BLaER1 (cell line): ENCODE measurements at regions not wholly inside any gene's neighbourhood (a gene's known extent, or its start where the extent isn't known, plus 50 kb on each side); places are given as distances from the start of the nearest gene placed in this dataset.

Experiments used
- H3K27ac ChIP-seq: shearing (Covaris generic); formaldehyde crosslinking; 2 replicates; pipeline ENCODE4 v1.8.1; 2022
- H3K27me3 ChIP-seq: shearing (Covaris generic); formaldehyde crosslinking; 2 replicates; pipeline ENCODE4 v1.8.1; 2022
- H3K36me3 ChIP-seq: shearing (Covaris generic); formaldehyde crosslinking; 2 replicates; pipeline ENCODE4 v1.8.1; 2022
- H3K4me1 ChIP-seq: shearing (Covaris generic); formaldehyde crosslinking; 2 replicates; pipeline ENCODE4 v1.8.1; 2022
- H3K4me2 ChIP-seq: shearing (Covaris generic); formaldehyde crosslinking; 2 replicates; pipeline ENCODE4 v1.8.1; 2022
- H3K4me3 ChIP-seq: shearing (Covaris generic); formaldehyde crosslinking; 2 replicates; pipeline ENCODE4 v1.8.1; 2022
- H3K9ac ChIP-seq: shearing (Covaris generic); formaldehyde crosslinking; 2 replicates; pipeline ENCODE4 v1.8.1; 2022
- H3K9me3 ChIP-seq: shearing (Covaris generic); formaldehyde crosslinking; 2 replicates; pipeline ENCODE4 v1.8.1; 2022
- H4K20me1 ChIP-seq: shearing (Covaris generic); formaldehyde crosslinking; 2 replicates; pipeline ENCODE4 v1.8.1; 2022
- Cebpa-rat ChIP-seq: shearing (Covaris generic); IDR thresholded peaks from 2 replicates; pipeline ENCODE4 v1.8.1; 2022

GRCh38 chr2:144234542-144234871 is 285.4 kb downstream of the ZEB2 start:
- no peak overlapping the region for H3K27ac ChIP-seq
- no peak overlapping the region for H3K4me3 ChIP-seq
- H3K9ac ChIP-seq = no peak overlapping the region
- no peak for TF ChIP-seq Cebpa-rat
- H3K36me3 ChIP-seq = no peaks in the 10 kb centered on the region
- H3K9me3 ChIP-seq = no peaks in the 10 kb centered on the region
- H3K27me3 ChIP-seq = no peaks in the 10 kb centered on the region
- H3K4me1 ChIP-seq = no peaks in the 10 kb centered on the region
- no peak overlapping the region for H3K4me2 ChIP-seq
- no peaks in the 10 kb centered on the region for H4K20me1 ChIP-seq

GRCh38 chr2:144233733-144234541 is 286.0 kb downstream of the ZEB2 start:
- Histone ChIP-seq H3K9me3 (no peaks in the 10 kb centered on the region), H3K27me3 (no peaks in the 10 kb centered on the region), H4K20me1 (no peaks in the 10 kb centered on the region), H3K36me3 (no peaks in the 10 kb centered on the region), H3K9ac (no peak overlapping the region), H3K27ac (no peak overlapping the region), H3K4me3 (no peak overlapping the region), H3K4me2 (no peak overlapping the region), H3K4me1 (no peaks in the 10 kb centered on the region)
- TF ChIP-seq Cebpa-rat = no peak

- H3K9ac ChIP-seq = no peak overlapping the region
- no peaks in the 10 kb centered on the region for H3K9me3 ChIP-seq
- H4K20me1 ChIP-seq = no peaks in the 10 kb centered on the region
- H3K27me3 ChIP-seq = no peaks in the 10 kb centered on the region
- H3K36me3 ChIP-seq = no peaks in the 10 kb centered on the region
- H3K4me3 ChIP-seq = no peak overlapping the region
- no peak for TF ChIP-seq Cebpa-rat
- H3K4me1 ChIP-seq = no peaks in the 10 kb centered on the region
- no peak overlapping the region for H3K4me2 ChIP-seq
- H3K27ac ChIP-seq = no peak overlapping the region
Observed at GRCh38 chr2:144233317-144233716, 286.6 kb downstream of the ZEB2 start.

- Histone ChIP-seq H3K27ac (no peak overlapping the region), H4K20me1 (no peaks in the 10 kb centered on the region), H3K9ac (no peak overlapping the region), H3K9me3 (no peaks in the 10 kb centered on the region), H3K27me3 (no peaks in the 10 kb centered on the region), H3K4me1 (no peaks in the 10 kb centered on the region), H3K36me3 (no peaks in the 10 kb centered on the region), H3K4me2 (no peak overlapping the region), H3K4me3 (no peak overlapping the region)
- no peak for TF ChIP-seq Cebpa-rat
Observed at GRCh38 chr2:144230448-144231085, 289.4 kb downstream of the ZEB2 start.

GRCh38 chr2:144230033-144230432 is 289.9 kb downstream of the ZEB2 start:
- no peaks in the 10 kb centered on the region for H3K4me1 ChIP-seq
- H3K4me2 ChIP-seq = no peak overlapping the region
- H4K20me1 ChIP-seq = no peaks in the 10 kb centered on the region
- H3K4me3 ChIP-seq = no peak overlapping the region
- no peaks in the 10 kb centered on the region for H3K36me3 ChIP-seq
- no peak for TF ChIP-seq Cebpa-rat
- no peak overlapping the region for H3K27ac ChIP-seq
- no peaks in the 10 kb centered on the region for H3K9me3 ChIP-seq
- no peaks in the 10 kb centered on the region for H3K27me3 ChIP-seq
- no peak overlapping the region for H3K9ac ChIP-seq

- H3K4me3 ChIP-seq = no peak overlapping the region
- no peak overlapping the region for H3K27ac ChIP-seq
- H3K27me3 ChIP-seq = no peaks in the 10 kb centered on the region
- H3K9ac ChIP-seq = no peak overlapping the region
- H4K20me1 ChIP-seq = no peaks in the 10 kb centered on the region
- no peak for TF ChIP-seq Cebpa-rat
- no peaks in the 10 kb centered on the region for H3K9me3 ChIP-seq
- H3K4me1 ChIP-seq = no peaks in the 10 kb centered on the region
- no peaks in the 10 kb centered on the region for H3K36me3 ChIP-seq
- H3K4me2 ChIP-seq = no peak overlapping the region
Observed at GRCh38 chr2:144229296-144229695, 290.6 kb downstream of the ZEB2 start.

- Histone ChIP-seq H3K4me3 (no peak overlapping the region), H3K36me3 (no peaks in the 10 kb centered on the region), H3K27ac (no peak overlapping the region), H3K4me2 (no peak overlapping the region), H3K4me1 (no peaks in the 10 kb centered on the region), H4K20me1 (no peaks in the 10 kb centered on the region), H3K27me3 (no peaks in the 10 kb centered on the region), H3K9ac (no peak overlapping the region), H3K9me3 (no peaks in the 10 kb centered on the region)
- no peak for TF ChIP-seq Cebpa-rat
Observed at GRCh38 chr2:144227427-144228105, 292.4 kb downstream of the ZEB2 start.

- H3K9me3 ChIP-seq = no peaks in the 10 kb centered on the region
- H3K4me2 ChIP-seq = no peak overlapping the region
- no peaks in the 10 kb centered on the region for H3K27me3 ChIP-seq
- TF ChIP-seq Cebpa-rat = no peak
- no peaks in the 10 kb centered on the region for H4K20me1 ChIP-seq
- H3K9ac ChIP-seq = no peak overlapping the region
- no peaks in the 10 kb centered on the region for H3K36me3 ChIP-seq
- H3K27ac ChIP-seq = no peak overlapping the region
- H3K4me3 ChIP-seq = no peak overlapping the region
- no peaks in the 10 kb centered on the region for H3K4me1 ChIP-seq
Observed at GRCh38 chr2:144225076-144225475, 294.8 kb downstream of the ZEB2 start.

GRCh38 chr2:144224472-144224871 is 295.4 kb downstream of the ZEB2 start:
- H3K36me3 ChIP-seq = no peaks in the 10 kb centered on the region
- no peak overlapping the region for H3K4me2 ChIP-seq
- no peaks in the 10 kb centered on the region for H4K20me1 ChIP-seq
- H3K4me3 ChIP-seq = no peak overlapping the region
- no peaks in the 10 kb centered on the region for H3K9me3 ChIP-seq
- no peak for TF ChIP-seq Cebpa-rat
- H3K27me3 ChIP-seq = no peaks in the 10 kb centered on the region
- H3K4me1 ChIP-seq = no peaks in the 10 kb centered on the region
- no peak overlapping the region for H3K9ac ChIP-seq
- H3K27ac ChIP-seq = no peak overlapping the region

GRCh38 chr2:144219979-144220378 is 299.9 kb downstream of the ZEB2 start:
- Histone ChIP-seq H3K9me3 (no peaks in the 10 kb centered on the region), H3K4me3 (no peak overlapping the region), H3K27me3 (no peaks in the 10 kb centered on the region), H4K20me1 (no peaks in the 10 kb centered on the region), H3K27ac (no peak overlapping the region), H3K9ac (no peak overlapping the region), H3K4me2 (no peak overlapping the region), H3K4me1 (no peaks in the 10 kb centered on the region), H3K36me3 (no peaks in the 10 kb centered on the region)
- no peak for TF ChIP-seq Cebpa-rat
